HepG2 (cell line): ENCODE measurements at regions not wholly inside any gene's neighbourhood (a gene's known extent, or its start where the extent isn't known, plus 50 kb on each side); places are given as distances from the start of the nearest gene placed in this dataset.

Experiments
- ATAC-seq: fragments of 200-7000 bp; cut with Tn5 transposase; 3 replicates; pipeline ENCODE4 v1.9.1; 2020; ENCODE audit warnings: mild to moderate bottlenecking, moderate library complexity
- BruUV-seq: library from RNA; stranded (reverse); fragments of 400-500 nt; replicated peaks from 2 replicates; lab custom pipeline; 2021; lab: Mats Ljungman, UMichigan
- CTCF ChIA-PET: fragments of 300-600 bp; formaldehyde crosslinking; extraction: SDS; loops from one replicate; lab custom pipeline; 2021; ENCODE audit warnings: low total read pairs, inconsistent platforms, low intra/inter-chr PET ratio; lab: Yijun Ruan, JAX
- POLR2A ChIA-PET: fragments of 350-600 bp; sonication (Branson Sonifier 250); formaldehyde crosslinking; loops from one replicate; lab custom pipeline; 2020; ENCODE audit warnings: antibody characterized with exemption, inconsistent platforms; lab: Yijun Ruan, JAX
- DNase-seq: peaks from one replicate; pipeline ENCODE4 v3.0.0-alpha.2; 2015; ENCODE audit warnings: low spot score
- FAIRE-seq: peaks from 3 replicates; lab custom pipeline; 2011; peaks lifted over from hg19 to GRCh38; lab: Jason Lieb, UNC
- H2AFZ ChIP-seq: one replicate; pipeline ENCODE4 v1.6.1; 2011; ENCODE audit warnings: low read length, inconsistent platforms
- H3K27ac ChIP-seq: fragments of 300-600 bp; 3 replicates; pipeline ENCODE4 v1.8.0; 2011; ENCODE audit warnings: mixed run types, mild to moderate bottlenecking, mixed read lengths, low read length, inconsistent platforms; ENCODE audit not compliant: insufficient read depth; ENCODE audit errors: extremely low read length
- H3K27me3 ChIP-seq, 2 experiments: fragments of 200-600 bp in 1 of 2; 2 replicates in 1 of 2; 3 replicates in 1 of 2; pipeline versions ENCODE4 v1.6.0 to v1.8.0; 2011; ENCODE audit warnings: low read length in 2 of 2, mild to moderate bottlenecking in 2 of 2, moderate library complexity in 2 of 2, inconsistent platforms in 1 of 2; ENCODE audit not compliant: insufficient read depth in 2 of 2, control insufficient read depth in 1 of 2
- H3K36me3 ChIP-seq, 2 experiments: fragments of 200-600 bp in 1 of 2; replicated peaks in 1 of 2; 2 replicates in 1 of 2; 3 replicates in 1 of 2; pipeline versions ENCODE4 v1.5.1 to v1.8.0; 2011; ENCODE audit warnings: low read length in 2 of 2, inconsistent platforms in 1 of 2; ENCODE audit not compliant: insufficient read depth in 2 of 2, control insufficient read depth in 1 of 2
- H3K4me1 ChIP-seq: 2 replicates; pipeline ENCODE4 v1.5.1; 2012; ENCODE audit warnings: low read length, inconsistent platforms; ENCODE audit not compliant: insufficient read depth
- H3K4me2 ChIP-seq: 2 replicates; pipeline ENCODE4 v1.6.0; 2011; ENCODE audit warnings: low read depth, low read length, inconsistent platforms
- H3K4me3 ChIP-seq, 3 experiments: fragments of 200-600 bp in 1 of 3; sonication (generic), shearing (Covaris generic) in 1 of 3; replicated peaks in 1 of 3; 2 replicates each; pipeline ENCODE4 v1.5.1; 2011 to 2016; ENCODE audit warnings: low read length in 3 of 3, inconsistent platforms in 2 of 3, low read depth in 2 of 3, mild to moderate bottlenecking in 2 of 3, control low read depth in 1 of 3, mixed read lengths in 1 of 3; ENCODE audit not compliant: insufficient read depth in 1 of 3
- H3K79me2 ChIP-seq: one replicate; pipeline ENCODE4 v1.6.1; 2011; ENCODE audit warnings: low read length, inconsistent platforms; ENCODE audit not compliant: insufficient read depth
- H3K9ac ChIP-seq: 2 replicates; pipeline ENCODE4 v1.6.0; 2011; ENCODE audit warnings: mild to moderate bottlenecking, low read depth, low read length, inconsistent platforms; ENCODE audit not compliant: insufficient read depth
- H3K9me3 ChIP-seq: 2 replicates; pipeline ENCODE4 v1.5.1; 2012; ENCODE audit warnings: mild to moderate bottlenecking, low read length
- H4K20me1 ChIP-seq: 2 replicates; pipeline ENCODE4 v1.6.0; 2011; ENCODE audit warnings: inconsistent platforms, mild to moderate bottlenecking, low read length, moderate library complexity; ENCODE audit not compliant: insufficient read depth
- ADNP ChIP-seq: sonication (generic); formaldehyde crosslinking; IDR thresholded peaks from 2 replicates; pipeline ENCODE4 v1.4.0; 2020; ENCODE audit warnings: missing genetic modification reagents
- ATF7 ChIP-seq, 2 experiments: fragments of 450-650 bp in 1 of 2; sonication (generic) in 1 of 2; formaldehyde crosslinking in 1 of 2; IDR thresholded peaks; 2 replicates each; pipeline versions ENCODE4 v1.4.0 to v1.6.1; 2016 to 2020; ENCODE audit warnings: antibody characterized with exemption in 1 of 2, mild to moderate bottlenecking in 1 of 2, missing genetic modification reagents in 1 of 2
- CEBPG ChIP-seq: IDR thresholded peaks from 2 replicates; pipeline ENCODE4 v1.6.1; 2016
- CREB1 ChIP-seq, 2 experiments: fragments of 450-650 bp in 1 of 2; IDR thresholded peaks; 2 replicates each; pipeline ENCODE4 v1.6.1; 2016 to 2017; ENCODE audit warnings: control low read depth in 1 of 2, mild to moderate bottlenecking in 1 of 2, missing compliant biosample characterization in 1 of 2, missing genetic modification characterization in 1 of 2
- HNRNPK ChIP-seq: fragments of 200-400 bp; formaldehyde crosslinking; IDR thresholded peaks from 2 replicates; pipeline ENCODE4 v1.6.1; 2018; ENCODE audit warnings: low read length, low read depth, moderate library complexity, mild to moderate bottlenecking; ENCODE audit not compliant: poor library complexity, severe bottlenecking
- PCBP2 ChIP-seq: fragments of 200-400 bp; formaldehyde crosslinking; optimal IDR thresholded peaks from 2 replicates; pipeline ENCODE3; 2018; ENCODE audit warnings: low read length, low read depth; ENCODE audit not compliant: poor library complexity, severe bottlenecking
- ZNF331 ChIP-seq: sonication (generic); formaldehyde crosslinking; IDR thresholded peaks from 2 replicates; pipeline ENCODE4 v1.4.0; 2020; ENCODE audit warnings: missing genetic modification reagents
- ZNF629 ChIP-seq: sonication (generic); formaldehyde crosslinking; conservative IDR thresholded peaks from 2 replicates; pipeline ENCODE4 v1.5.0; 2020; ENCODE audit warnings: missing genetic modification reagents
- ZNF746 ChIP-seq: sonication (generic); formaldehyde crosslinking; IDR thresholded peaks from 2 replicates; pipeline ENCODE4 v1.8.0; 2022; ENCODE audit warnings: mild to moderate bottlenecking, missing genetic modification reagents
- WGBS: methylation state at CpG from one replicate; pipeline ENCODE4 v1.1.6; 2017; ENCODE audit warnings: low lambda C conversion rate; 5-methylcytosine and 5-hydroxymethylcytosine counted together
- in situ Hi-C: cut with HindIII; loops from 2 replicates; pipeline ENCODE4 v1.10.0; 2017; ENCODE audit warnings: low pct_unique_long_range_greater_than_20kb; ENCODE audit not compliant: extremely low pct_ligation_motif_present
- intact Hi-C: fragments of 100-400 bp; cut with micrococcal nuclease; formaldehyde crosslinking; loops from one replicate; pipeline ENCODE4 v1.10.0; 2022; ENCODE audit not compliant: unreplicated experiment
- TF ChIP-seq, protein P1 (sequence below): sonication (generic); formaldehyde crosslinking; IDR thresholded peaks from 2 replicates; pipeline ENCODE4 v1.4.0; 2020; ENCODE audit warnings: mild to moderate bottlenecking, missing genetic modification reagents

DNA sequence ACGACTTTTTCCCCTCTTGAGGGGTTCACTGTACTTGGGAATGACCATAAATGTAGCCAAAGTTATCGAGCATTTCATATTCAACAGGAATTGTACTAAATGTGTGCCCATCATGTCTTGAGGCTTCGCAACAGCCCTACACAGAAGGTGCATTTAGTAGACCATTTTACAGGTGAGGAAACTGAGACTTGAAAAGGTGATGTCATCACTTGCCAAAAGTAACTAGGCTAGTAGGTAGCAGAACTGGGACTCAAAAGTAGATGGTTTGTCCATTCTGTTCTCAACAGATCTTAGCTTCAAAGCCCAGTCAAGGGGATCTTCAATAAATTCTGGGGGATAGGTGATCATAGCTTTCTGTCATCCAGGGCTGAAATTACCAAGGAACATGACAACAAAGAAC is 782.2 kb downstream of the MED13L start:
- POLR2A ChIA-PET: no interaction called here
- no peak overlapping the region for H2AFZ ChIP-seq
- no peak overlapping the region for H3K4me3 ChIP-seq
- in situ Hi-C loops: no loop called here
- no peaks in the 10 kb centered on the region for H3K36me3 ChIP-seq
- intact Hi-C loops: no loop called here
- FAIRE-seq (no peak), DNase-seq (no peak), ATAC-seq (no peak)
- no peaks in the 10 kb centered on the region for H3K79me2 ChIP-seq
- no peak overlapping the region for H3K9ac ChIP-seq
- no peaks in the 10 kb centered on the region for H4K20me1 ChIP-seq
- CTCF ChIA-PET: no interaction called here
- WGBS: 21% methylated on average over 3 of the region's 3 CpGs
- H3K9me3 ChIP-seq: no peaks in the 10 kb centered on the region
- TF ChIP-seq ZNF331 (CRISPR knock-in tag) (no peak), PCBP2 (no peak), ZNF629 (CRISPR knock-in tag) (0 out of 2 replicates have a peak, but pooled peaks have one; percentile 20), CEBPG (CRISPR knock-in tag) (no peak), ATF7 (IDR thresholded peaks at IDR 0.05) (peak; percentile 88), ATF7 (CRISPR knock-in tag; IDR thresholded peaks at IDR 0.05) (no peak), CREB1 (IDR thresholded peaks at IDR 0.05) (peak; percentile 35; the same call in 1 of the 2 replicates), CREB1 (CRISPR knock-in tag; IDR thresholded peaks at IDR 0.05) (no peak), ADNP (CRISPR knock-in tag) (no peak), ZNF746 (no peak), HNRNPK (no peak)
- TF ChIP-seq, protein P1, sequence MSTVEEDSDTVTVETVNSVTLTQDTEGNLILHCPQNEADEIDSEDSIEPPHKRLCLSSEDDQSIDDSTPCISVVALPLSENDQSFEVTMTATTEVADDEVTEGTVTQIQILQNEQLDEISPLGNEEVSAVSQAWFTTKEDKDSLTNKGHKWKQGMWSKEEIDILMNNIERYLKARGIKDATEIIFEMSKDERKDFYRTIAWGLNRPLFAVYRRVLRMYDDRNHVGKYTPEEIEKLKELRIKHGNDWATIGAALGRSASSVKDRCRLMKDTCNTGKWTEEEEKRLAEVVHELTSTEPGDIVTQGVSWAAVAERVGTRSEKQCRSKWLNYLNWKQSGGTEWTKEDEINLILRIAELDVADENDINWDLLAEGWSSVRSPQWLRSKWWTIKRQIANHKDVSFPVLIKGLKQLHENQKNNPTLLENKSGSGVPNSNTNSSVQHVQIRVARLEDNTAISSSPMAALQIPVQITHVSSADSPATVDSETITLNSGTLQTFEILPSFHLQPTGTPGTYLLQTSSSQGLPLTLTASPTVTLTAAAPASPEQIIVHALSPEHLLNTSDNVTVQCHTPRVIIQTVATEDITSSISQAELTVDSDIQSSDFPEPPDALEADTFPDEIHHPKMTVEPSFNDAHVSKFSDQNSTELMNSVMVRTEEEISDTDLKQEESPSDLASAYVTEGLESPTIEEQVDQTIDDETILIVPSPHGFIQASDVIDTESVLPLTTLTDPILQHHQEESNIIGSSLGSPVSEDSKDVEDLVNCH (CRISPR knock-in tag): no peak
- BruUV-seq: no TSS peak
- no peak overlapping the region for H3K4me2 ChIP-seq
- H3K27me3 ChIP-seq: peaks cover 2 to 9% of the 10 kb centered on the region in 2 experiments; a peak in 2 of 5 replicates
- H3K4me1 ChIP-seq: no peaks in the 10 kb centered on the region
- H3K27ac ChIP-seq: no peak overlapping the region
